ENCODE measurements at regions not wholly inside any gene's neighbourhood (a gene's known extent, or its start where the extent isn't known, plus 50 kb on each side); places are given as distances from the start of the nearest gene placed in this dataset.

- no peak for DNase-seq (ENCODE audit: low read depth, low spot score)
- H3K4me3 ChIP-seq (ENCODE audit: low read depth, low read length) = no peak overlapping the region
- ChIA-PET CTCF (no interaction called here), POLR2A (no interaction called here)
- no peak for TF ChIP-seq CTCF (IDR thresholded peaks at IDR 0.05; ENCODE audit: low read depth, low read length)
- no peak overlapping the region for H3K27ac ChIP-seq (ENCODE audit: low read depth, low read length)
- H3K9me3 ChIP-seq (ENCODE audit: control insufficient read depth, insufficient read depth, low read length) = no peaks in the 10 kb centered on the region
- no peaks in the 10 kb centered on the region for H3K27me3 ChIP-seq (ENCODE audit: control insufficient read depth, insufficient read depth, low read length)
Observed at GRCh38 chr11:80116796-80117195, 676.0 kb upstream of the TENM4 start.

GRCh38 chr11:80109652-80110051 is 668.8 kb upstream of the TENM4 start:
- H3K27ac ChIP-seq (ENCODE audit: low read depth, low read length) = no peak overlapping the region
- no peak for DNase-seq (ENCODE audit: low read depth, low spot score)
- ChIA-PET CTCF (no interaction called here), POLR2A (no interaction called here)
- H3K9me3 ChIP-seq (ENCODE audit: control insufficient read depth, insufficient read depth, low read length) = no peaks in the 10 kb centered on the region
- TF ChIP-seq CTCF (IDR thresholded peaks at IDR 0.05; ENCODE audit: low read depth, low read length) = no peak
- H3K27me3 ChIP-seq (ENCODE audit: control insufficient read depth, insufficient read depth, low read length) = no peaks in the 10 kb centered on the region
- H3K4me3 ChIP-seq (ENCODE audit: low read depth, low read length) = no peak overlapping the region

- ChIA-PET POLR2A (no interaction called here), CTCF (no interaction called here)
- no peak overlapping the region for H3K27ac ChIP-seq (ENCODE audit: low read depth, low read length)
- no peaks in the 10 kb centered on the region for H3K27me3 ChIP-seq (ENCODE audit: control insufficient read depth, insufficient read depth, low read length)
- no peak for DNase-seq (ENCODE audit: low read depth, low spot score)
- H3K4me3 ChIP-seq (ENCODE audit: low read depth, low read length) = no peak overlapping the region
- TF ChIP-seq CTCF (IDR thresholded peaks at IDR 0.05; ENCODE audit: low read depth, low read length) = no peak
- no peaks in the 10 kb centered on the region for H3K9me3 ChIP-seq (ENCODE audit: control insufficient read depth, insufficient read depth, low read length)
Observed at GRCh38 chr11:80109031-80109430, 668.2 kb upstream of the TENM4 start.

- POLR2A ChIA-PET = no interaction called here
- no peak for TF ChIP-seq CTCF (IDR thresholded peaks at IDR 0.05; ENCODE audit: low read depth, low read length)
- Histone ChIP-seq H3K9me3 (ENCODE audit: control insufficient read depth, insufficient read depth, low read length) (no peaks in the 10 kb centered on the region), H3K27ac (ENCODE audit: low read depth, low read length) (no peak overlapping the region), H3K4me3 (ENCODE audit: low read depth, low read length) (no peak overlapping the region), H3K27me3 (ENCODE audit: control insufficient read depth, insufficient read depth, low read length) (no peaks in the 10 kb centered on the region)
- DNase-seq (ENCODE audit: low read depth, low spot score) = no peak
- CTCF ChIA-PET = no interaction called here
Observed at GRCh38 chr11:80107415-80107814, 666.6 kb upstream of the TENM4 start.

GRCh38 chr11:80104191-80104590 is 663.4 kb upstream of the TENM4 start:
- no peaks in the 10 kb centered on the region for H3K27me3 ChIP-seq (ENCODE audit: control insufficient read depth, insufficient read depth, low read length)
- no peak for DNase-seq (ENCODE audit: low read depth, low spot score)
- CTCF ChIA-PET = no interaction called here
- H3K4me3 ChIP-seq (ENCODE audit: low read depth, low read length) = no peak overlapping the region
- POLR2A ChIA-PET = interaction anchor here (1.2 kb wide), 1 partner anchor 207 kb away, joined by 8 read pairs; no protein-coding TSS in a partner anchor
- no peak for TF ChIP-seq CTCF (IDR thresholded peaks at IDR 0.05; ENCODE audit: low read depth, low read length)
- no peaks in the 10 kb centered on the region for H3K9me3 ChIP-seq (ENCODE audit: control insufficient read depth, insufficient read depth, low read length)
- H3K27ac ChIP-seq (ENCODE audit: low read depth, low read length) = no peak overlapping the region
